Kidney (tissue), 13 donors: ENCODE measurements at regions not wholly inside any gene's neighbourhood (a gene's known extent, or its start where the extent isn't known, plus 50 kb on each side); places are given as distances from the start of the nearest gene placed in this dataset.
"Not testable (repeated sequence)": the region's sequence is repeated elsewhere in the genome, so short reads cannot be mapped to it uniquely, and the experiment has no call there.

ENCODE experiments used
- DNase-seq, 5 donors: peaks; one replicate each; pipeline ENCODE4 v3.0.0-alpha.2; 2013 to 2020
- FAIRE-seq: peaks from 2 replicates; lab custom pipeline; 2012; peaks lifted over from hg19 to GRCh38; lab: Jason Lieb, UNC
- H3K27ac ChIP-seq, 2 donors: one replicate each; pipeline ENCODE4 v1.7.0; 2013; ENCODE audit warnings: low read depth in 2 of 2, low read length in 2 of 2, inconsistent platforms in 1 of 2
- H3K27me3 ChIP-seq: one replicate; pipeline ENCODE4 v1.7.1; 2013; ENCODE audit warnings: low read length, inconsistent platforms; ENCODE audit not compliant: control insufficient read depth, insufficient read depth
- H3K36me3 ChIP-seq, 3 donors: one replicate each; pipeline versions ENCODE4 v1.7.0 to v1.7.1; 2013; ENCODE audit warnings: low read length in 3 of 3, control low read depth in 1 of 3, inconsistent platforms in 1 of 3; ENCODE audit not compliant: insufficient read depth in 3 of 3, control insufficient read depth in 2 of 3
- H3K4me1 ChIP-seq, 3 donors: one replicate each; pipeline versions ENCODE4 v1.7.0 to v1.7.1; 2013; ENCODE audit warnings: low read length in 3 of 3, inconsistent platforms in 1 of 3, low read depth in 1 of 3; ENCODE audit not compliant: control insufficient read depth in 2 of 3, insufficient read depth in 2 of 3
- H3K4me3 ChIP-seq, 3 donors: one replicate each; pipeline versions ENCODE4 v1.7.0 to v1.8.1; 2013; ENCODE audit warnings: low read length in 3 of 3, control low read depth in 1 of 3, inconsistent platforms in 1 of 3
- H3K9ac ChIP-seq, 3 donors: one replicate each; pipeline versions ENCODE4 v1.7.0 to v1.7.1; 2013; ENCODE audit warnings: low read length in 3 of 3, control low read depth in 1 of 3, inconsistent platforms in 1 of 3
- H3K9me3 ChIP-seq, 3 donors: one replicate each; pipeline versions ENCODE4 v1.7.0 to v1.7.1; 2013; ENCODE audit warnings: low read length in 3 of 3, control low read depth in 1 of 3, inconsistent platforms in 1 of 3; ENCODE audit not compliant: control insufficient read depth in 2 of 3, insufficient read depth in 1 of 3
- CTCF ChIP-seq: IDR thresholded peaks from 3 replicates; pipeline ENCODE4 v1.5.1; 2012; ENCODE audit warnings: mild to moderate bottlenecking, moderate library complexity, borderline replicate concordance; ENCODE audit not compliant: insufficient read depth; ENCODE audit errors: extremely low read depth
- intact Hi-C: fragments of 100-400 bp; cut with DNase I; formaldehyde crosslinking; loops from one replicate; pipeline ENCODE4 v1.11.1; 2022
- donor health status: control.
- donor health status: control.
- donor health status: control.
- donor health status: control.
- donor health status: control.
- donor health status: DM: yes; HTN: yes; CAD: no.
- donor health status: Normal renal cell carcinoma (clear cell type).

DNA sequence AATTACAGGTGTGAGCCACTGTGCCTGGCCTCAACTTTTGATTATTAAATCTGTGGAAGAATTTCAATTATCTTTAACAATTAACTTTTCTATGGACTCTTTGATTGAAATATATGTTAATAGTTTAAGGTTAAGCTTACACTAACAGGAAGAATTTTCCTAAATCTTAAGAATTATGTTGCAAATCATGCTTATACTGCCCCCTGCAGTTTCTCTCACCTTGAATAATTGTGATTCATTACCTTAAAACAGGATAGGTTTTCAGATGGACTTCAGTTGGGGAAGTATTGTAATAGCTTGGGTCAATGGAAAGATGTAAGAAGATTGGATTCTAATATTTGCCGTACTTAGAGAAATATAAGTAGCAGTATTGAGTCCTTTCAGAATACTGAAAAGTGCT is 66.5 kb upstream of the NIPA1 start:
- H3K27me3 ChIP-seq, DNase-seq, intact Hi-C loops, FAIRE-seq, H3K4me3 ChIP-seq, H3K9ac ChIP-seq, H3K36me3 ChIP-seq, H3K27ac ChIP-seq, H3K4me1 ChIP-seq, H3K9me3 ChIP-seq: not testable (repeated sequence)
- TF ChIP-seq CTCF, result peak; percentile 6

- intact Hi-C loops, H3K36me3 ChIP-seq, H3K4me3 ChIP-seq, H3K4me1 ChIP-seq, FAIRE-seq, DNase-seq, H3K9ac ChIP-seq, H3K27ac ChIP-seq, H3K9me3 ChIP-seq, H3K27me3 ChIP-seq: not testable (repeated sequence)
These were observed 60.3 kb upstream of the NIPA1 start for GRCh38 chr15:22726104-22726503.

- H3K27me3 ChIP-seq, H3K27ac ChIP-seq, H3K4me1 ChIP-seq, H3K9ac ChIP-seq, DNase-seq, H3K9me3 ChIP-seq, intact Hi-C loops, H3K36me3 ChIP-seq, FAIRE-seq, H3K4me3 ChIP-seq: not testable (repeated sequence)
These were observed 51.4 kb upstream of the NIPA1 start for GRCh38 chr15:22735067-22735466.

DNA sequence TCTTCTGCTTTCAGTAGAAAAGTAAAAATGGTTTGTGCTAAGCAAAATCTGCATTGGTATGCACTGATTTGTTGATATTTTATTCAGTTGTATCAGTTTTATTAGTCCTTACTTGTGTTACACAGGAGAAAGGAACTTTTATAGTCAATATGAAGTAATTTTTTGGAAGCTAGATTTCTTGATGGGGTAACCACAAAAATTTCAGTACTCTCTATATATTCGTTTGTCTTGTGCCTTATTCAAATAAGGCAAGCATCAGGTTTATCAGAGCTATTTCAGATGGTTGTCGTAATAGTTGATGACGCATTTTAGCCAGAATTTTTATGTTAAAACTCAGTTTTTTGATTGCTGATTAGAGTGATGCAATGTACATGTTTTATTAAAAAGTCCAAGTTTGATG is 50.7 kb upstream of the NIPA1 start:
- Histone ChIP-seq H3K9ac (no peak overlapping the region), H3K36me3 (no peaks in the 10 kb centered on the region), H3K27ac (no peak overlapping the region), H3K27me3 (no peaks in the 10 kb centered on the region), H3K9me3 (no peaks in the 10 kb centered on the region), H3K4me1 (no peaks in the 10 kb centered on the region), H3K4me3 (no peak overlapping the region)
- TF ChIP-seq CTCF, result no peak
- FAIRE-seq (no peak), DNase-seq (no peak)
- intact Hi-C loops, result no loop called here

GRCh38 chr15:22736200-22736599 is 50.2 kb upstream of the NIPA1 start:
- intact Hi-C loops, H3K27ac ChIP-seq, H3K27me3 ChIP-seq, DNase-seq, H3K9me3 ChIP-seq, H3K36me3 ChIP-seq, H3K4me3 ChIP-seq, FAIRE-seq, H3K4me1 ChIP-seq, H3K9ac ChIP-seq: not testable (repeated sequence)
